GM18951 (cell line): ENCODE measurements at regions not wholly inside any gene's neighbourhood (a gene's known extent, or its start where the extent isn't known, plus 50 kb on each side); places are given as distances from the start of the nearest gene placed in this dataset.
"Not testable (repeated sequence)": the region's sequence is repeated elsewhere in the genome, so short reads cannot be mapped to it uniquely, and the experiment has no call there.

Experiments
- POLR2A ChIP-seq: IDR thresholded peaks from 4 replicates; pipeline ENCODE4 v1.6.1; 2011; ENCODE audit warnings: mild to moderate bottlenecking; ENCODE audit not compliant: insufficient read length, insufficient read depth; ENCODE audit errors: extremely low read depth
- in situ Hi-C: fragments of 300-500 bp; cut with MboI; formaldehyde crosslinking; loops from one replicate; pipeline ENCODE4 v1.12.0; 2022; ENCODE audit warnings: low sequenced_read_pairs, mixed read lengths, inconsistent platforms; ENCODE audit not compliant: unreplicated experiment

GRCh38 chr7:68408873-68409272, 1189.4 kb upstream of the AUTS2 start:
- in situ Hi-C loops: no loop called here
- TF ChIP-seq POLR2A: no peak

GRCh38 chr7:68409851-68410250, 1188.4 kb upstream of the AUTS2 start:
- no peak for TF ChIP-seq POLR2A
- in situ Hi-C loops: no loop called here

GRCh38 chr7:68410693-68411092, 1187.6 kb upstream of the AUTS2 start:
- in situ Hi-C loops: not testable (repeated sequence)

GRCh38 chr7:68411742-68412141, 1186.5 kb upstream of the AUTS2 start:
- no peak for TF ChIP-seq POLR2A
- in situ Hi-C loops: no loop called here

- no peak for TF ChIP-seq POLR2A
- in situ Hi-C loops: no loop called here
Measured at GRCh38 chr7:68414631-68415425, 1183.4 kb upstream of the AUTS2 start.

- in situ Hi-C loops: no loop called here
Measured at GRCh38 chr7:68417002-68417401, 1181.3 kb upstream of the AUTS2 start.

GRCh38 chr7:68417659-68418058, 1180.6 kb upstream of the AUTS2 start:
- in situ Hi-C loops: no loop called here
- TF ChIP-seq POLR2A: no peak

More at GRCh38 chr7:68417002-68417401, 1181.3 kb upstream of the AUTS2 start:
- no peak for TF ChIP-seq POLR2A

- in situ Hi-C loops: no loop called here
Measured at GRCh38 chr7:68420342-68421192, 1177.7 kb upstream of the AUTS2 start.

GRCh38 chr7:68421712-68422111, 1176.6 kb upstream of the AUTS2 start:
- in situ Hi-C loops: no loop called here
- no peak for TF ChIP-seq POLR2A

More at GRCh38 chr7:68420342-68421192, 1177.7 kb upstream of the AUTS2 start:
- TF ChIP-seq POLR2A: no peak

GRCh38 chr7:68422281-68422680, 1176.0 kb upstream of the AUTS2 start:
- TF ChIP-seq POLR2A: no peak
- in situ Hi-C loops: no loop called here

GRCh38 chr7:68423356-68423755, 1174.9 kb upstream of the AUTS2 start:
- TF ChIP-seq POLR2A: no peak
- in situ Hi-C loops: no loop called here

- in situ Hi-C loops: no loop called here
Measured at GRCh38 chr7:68424658-68425297, 1173.5 kb upstream of the AUTS2 start.

GRCh38 chr7:68425377-68425776, 1172.9 kb upstream of the AUTS2 start:
- TF ChIP-seq POLR2A: no peak
- in situ Hi-C loops: no loop called here

More at GRCh38 chr7:68424658-68425297, 1173.5 kb upstream of the AUTS2 start:
- no peak for TF ChIP-seq POLR2A
